Loucy (cell line): ENCODE measurements at regions not wholly inside any gene's neighbourhood (a gene's known extent, or its start where the extent isn't known, plus 50 kb on each side); places are given as distances from the start of the nearest gene placed in this dataset.

Experiments
- EZH2phosphoT487 ChIP-seq: fragments of 200-600 bp; IDR thresholded peaks from 2 replicates; pipeline ENCODE4 v1.6.1; 2018; ENCODE audit warnings: antibody characterized with exemption, mild to moderate bottlenecking, moderate library complexity, borderline replicate concordance
- TF ChIP-seq, protein P1 (sequence below): fragments of 200-600 bp; sonication (generic); conservative IDR thresholded peaks from 2 replicates; pipeline ENCODE4 v1.5.1; 2014; ENCODE audit warnings: mild to moderate bottlenecking, antibody characterized with exemption, low read length

DNA sequence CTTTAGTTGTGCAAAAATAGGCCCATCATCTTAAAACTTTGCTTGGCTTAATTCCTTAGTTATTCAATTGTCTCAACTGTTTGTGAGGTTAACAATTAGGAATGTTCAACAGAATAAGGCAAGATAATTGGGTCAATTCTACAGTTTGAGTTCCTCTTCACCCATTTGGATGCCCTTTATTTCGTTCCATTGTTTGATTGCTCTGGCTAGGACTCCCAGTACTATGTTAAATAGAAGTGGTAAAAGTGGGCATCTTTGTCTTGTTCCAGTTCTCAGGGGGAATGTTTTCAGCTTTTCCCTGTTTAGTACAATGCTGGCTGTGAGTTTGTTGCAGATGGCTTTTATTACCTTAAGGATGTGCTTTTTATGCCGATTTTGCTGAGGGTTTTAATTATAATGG, 761.5 kb upstream of the GRIA3 start:
- TF ChIP-seq, protein P1, sequence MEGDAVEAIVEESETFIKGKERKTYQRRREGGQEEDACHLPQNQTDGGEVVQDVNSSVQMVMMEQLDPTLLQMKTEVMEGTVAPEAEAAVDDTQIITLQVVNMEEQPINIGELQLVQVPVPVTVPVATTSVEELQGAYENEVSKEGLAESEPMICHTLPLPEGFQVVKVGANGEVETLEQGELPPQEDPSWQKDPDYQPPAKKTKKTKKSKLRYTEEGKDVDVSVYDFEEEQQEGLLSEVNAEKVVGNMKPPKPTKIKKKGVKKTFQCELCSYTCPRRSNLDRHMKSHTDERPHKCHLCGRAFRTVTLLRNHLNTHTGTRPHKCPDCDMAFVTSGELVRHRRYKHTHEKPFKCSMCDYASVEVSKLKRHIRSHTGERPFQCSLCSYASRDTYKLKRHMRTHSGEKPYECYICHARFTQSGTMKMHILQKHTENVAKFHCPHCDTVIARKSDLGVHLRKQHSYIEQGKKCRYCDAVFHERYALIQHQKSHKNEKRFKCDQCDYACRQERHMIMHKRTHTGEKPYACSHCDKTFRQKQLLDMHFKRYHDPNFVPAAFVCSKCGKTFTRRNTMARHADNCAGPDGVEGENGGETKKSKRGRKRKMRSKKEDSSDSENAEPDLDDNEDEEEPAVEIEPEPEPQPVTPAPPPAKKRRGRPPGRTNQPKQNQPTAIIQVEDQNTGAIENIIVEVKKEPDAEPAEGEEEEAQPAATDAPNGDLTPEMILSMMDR, result no peak
- no peak for TF ChIP-seq EZH2phosphoT487
